Breast epithelium (tissue), 3 donors: ENCODE measurements at regions not wholly inside any gene's neighbourhood (a gene's known extent, or its start where the extent isn't known, plus 50 kb on each side); places are given as distances from the start of the nearest gene placed in this dataset.

Experiments
- CTCF ChIP-seq, 3 donors: fragments of 450-650 bp; IDR thresholded peaks; one replicate each; pipeline ENCODE4 v1.5.1; 2016 to 2017; ENCODE audit warnings: antibody characterized with exemption in 3 of 3, mild to moderate bottlenecking in 3 of 3, moderate library complexity in 3 of 3
- POLR2A ChIP-seq: fragments of 450-650 bp; IDR thresholded peaks from one replicate; pipeline ENCODE4 v1.6.1; 2016; ENCODE audit warnings: antibody characterized with exemption, mild to moderate bottlenecking, moderate library complexity
- POLR2AphosphoS5 ChIP-seq, 3 donors: sonication (generic); formaldehyde crosslinking; IDR thresholded peaks; one replicate each; pipeline ENCODE4 v1.6.1; 2017; ENCODE audit warnings: antibody characterized with exemption in 3 of 3

- TF ChIP-seq CTCF (IDR thresholded peaks at IDR 0.05) (no peak), POLR2AphosphoS5 (IDR thresholded peaks at IDR 0.05) (no peak), POLR2A (no peak)
These were observed 233.9 kb upstream of the FOXP2 start for GRCh38 chr7:114180556-114181266.
